GM23248 (cell line): ENCODE measurements at regions not wholly inside any gene's neighbourhood (a gene's known extent, or its start where the extent isn't known, plus 50 kb on each side); places are given as distances from the start of the nearest gene placed in this dataset.
A peak's percentile ranks its signal among the peaks of the same experiment; 100 is the strongest.

ENCODE experiments used
- DNase-seq: peaks from one replicate; pipeline ENCODE4 v3.0.0-alpha.2; 2015
- H2AFZ ChIP-seq: fragments of 200-600 bp; sonication (generic); 2 replicates; pipeline ENCODE4 v1.6.1; 2016; ENCODE audit warnings: antibody characterized with exemption
- H3F3A ChIP-seq: fragments of 200-600 bp; sonication (generic); 2 replicates; pipeline ENCODE4 v1.6.1; 2016; ENCODE audit warnings: mild to moderate bottlenecking, antibody characterized with exemption, mixed run types; ENCODE audit not compliant: insufficient read depth
- H3K27ac ChIP-seq: fragments of 200-600 bp; sonication (generic); 2 replicates; pipeline ENCODE4 v1.5.1; 2016; ENCODE audit warnings: mild to moderate bottlenecking
- H3K27me3 ChIP-seq: fragments of 200-600 bp; sonication (generic); replicated peaks from 2 replicates; pipeline ENCODE4 v1.6.1; 2016; ENCODE audit warnings: mild to moderate bottlenecking; ENCODE audit not compliant: insufficient read depth
- H3K36me3 ChIP-seq: fragments of 200-600 bp; sonication (generic); 2 replicates; pipeline ENCODE4 v1.6.1; 2016; ENCODE audit warnings: low read depth, mild to moderate bottlenecking
- H3K4me1 ChIP-seq: fragments of 200-600 bp; sonication (generic); 2 replicates; pipeline ENCODE4 v1.6.1; 2016; ENCODE audit warnings: mild to moderate bottlenecking; ENCODE audit not compliant: insufficient read depth
- H3K4me2 ChIP-seq: fragments of 200-600 bp; sonication (generic); one replicate; pipeline ENCODE4 v1.6.1; 2016; ENCODE audit warnings: mild to moderate bottlenecking; ENCODE audit not compliant: unreplicated experiment
- H3K4me3 ChIP-seq: fragments of 200-600 bp; sonication (generic); 2 replicates; pipeline ENCODE4 v1.5.1; 2016; ENCODE audit warnings: mild to moderate bottlenecking
- H3K79me2 ChIP-seq: fragments of 200-600 bp; sonication (generic); 2 replicates; pipeline ENCODE4 v1.6.1; 2016; ENCODE audit warnings: mild to moderate bottlenecking; ENCODE audit not compliant: insufficient read depth
- H3K9ac ChIP-seq: fragments of 200-600 bp; sonication (generic); 2 replicates; pipeline ENCODE4 v1.6.1; 2016; ENCODE audit warnings: mild to moderate bottlenecking
- H3K9me2 ChIP-seq: fragments of 200-600 bp; sonication (generic); 2 replicates; pipeline ENCODE4 v1.6.1; 2016; ENCODE audit warnings: mixed run types, mild to moderate bottlenecking, moderate library complexity; ENCODE audit not compliant: insufficient read depth
- H3K9me3 ChIP-seq: fragments of 200-600 bp; sonication (generic); one replicate; pipeline ENCODE4 v1.6.1; 2017; ENCODE audit warnings: low read depth
- H4K20me1 ChIP-seq: fragments of 200-600 bp; sonication (generic); 2 replicates; pipeline ENCODE4 v1.6.0; 2016; ENCODE audit not compliant: insufficient read depth
- EZH2 ChIP-seq: fragments of 200-600 bp; sonication (generic); IDR thresholded peaks from 2 replicates; pipeline ENCODE4 v1.6.1; 2018; ENCODE audit warnings: antibody characterized with exemption, mild to moderate bottlenecking; ENCODE audit not compliant: insufficient read depth, poor library complexity, severe bottlenecking
- EZH2phosphoT487 ChIP-seq: fragments of 200-600 bp; sonication (generic); IDR thresholded peaks from 2 replicates; pipeline ENCODE4 v1.6.1; 2018; ENCODE audit warnings: antibody characterized with exemption, moderate library complexity, mild to moderate bottlenecking, low read depth; ENCODE audit not compliant: insufficient read depth
- WGBS, 2 experiments: methylation state at CpG; one replicate each; pipeline ENCODE4 v1.1.6; 2015 to 2017; ENCODE audit warnings: low lambda C conversion rate in 2 of 2, low coverage in 1 of 2; ENCODE audit errors: missing lambda C conversion rate in 2 of 2; 5-methylcytosine and 5-hydroxymethylcytosine counted together
- in situ Hi-C: fragments of 300-500 bp; cut with MboI; formaldehyde crosslinking; loops from 2 replicates; pipeline ENCODE4 v1.15.0; 2020

- Histone ChIP-seq H3K27ac (no peak overlapping the region), H3K9ac (no peak overlapping the region), H3K4me1 (peaks cover 38% of the 10 kb centered on the region), H3K9me3 (peaks cover 3% of the 10 kb centered on the region), H3K9me2 (no peaks in the 10 kb centered on the region), H3K36me3 (no peaks in the 10 kb centered on the region), H3K79me2 (no peaks in the 10 kb centered on the region), H4K20me1 (no peaks in the 10 kb centered on the region), H2AFZ (no peak overlapping the region), H3F3A (peaks cover 32% of the 10 kb centered on the region), H3K4me2 (no peak overlapping the region), H3K4me3 (no peak overlapping the region), H3K27me3 (no peaks in the 10 kb centered on the region)
- DNase-seq = no peak
- in situ Hi-C loops = no loop called here
- WGBS, 2 experiments = 75 to 85% methylated on average over 1 of the region's 1 CpG
- no peak for TF ChIP-seq EZH2phosphoT487
- TF ChIP-seq EZH2 = no peak
Observed at GRCh38 chr1:70768216-70768615, 279.4 kb downstream of the PTGER3 start.

- no peak for TF ChIP-seq EZH2phosphoT487
- Histone ChIP-seq H3K9me3 (no peaks in the 10 kb centered on the region), H3K79me2 (no peaks in the 10 kb centered on the region), H3K4me2 (peak overlapping the region; percentile 6), H3K27ac (peak overlapping the region; percentile 80), H3K4me3 (no peak overlapping the region), H3K9me2 (no peaks in the 10 kb centered on the region), H3K27me3 (no peaks in the 10 kb centered on the region), H3K9ac (no peak overlapping the region), H2AFZ (peak overlapping the region; percentile 37; the same call in 1 of the 2 replicates), H4K20me1 (no peaks in the 10 kb centered on the region), H3K4me1 (peaks cover 32% of the 10 kb centered on the region), H3K36me3 (no peaks in the 10 kb centered on the region), H3F3A (peaks cover 26% of the 10 kb centered on the region)
- in situ Hi-C loops = no loop called here
- 56 to 58% methylated on average over 2 of the region's 2 CpGs for WGBS, 2 experiments
- peak; percentile 46 for DNase-seq
Observed at GRCh38 chr1:70778056-70778762, 269.4 kb downstream of the PTGER3 start.

GRCh38 chr1:70778934-70779333 is 268.7 kb downstream of the PTGER3 start:
- Histone ChIP-seq H3K36me3 (no peaks in the 10 kb centered on the region), H4K20me1 (no peaks in the 10 kb centered on the region), H3K27me3 (no peaks in the 10 kb centered on the region), H3K79me2 (no peaks in the 10 kb centered on the region), H3K9me2 (no peaks in the 10 kb centered on the region), H3K27ac (peak overlapping the region; percentile 80), H3K4me3 (peak overlapping the region; percentile 11; the same call in 1 of the 2 replicates), H3K4me1 (peaks cover 32% of the 10 kb centered on the region), H3K9ac (peak overlapping the region; percentile 19), H3K9me3 (no peaks in the 10 kb centered on the region), H3K4me2 (peak overlapping the region; percentile 66), H2AFZ (no peak overlapping the region), H3F3A (peaks cover 26% of the 10 kb centered on the region)
- in situ Hi-C loops = no loop called here
- TF ChIP-seq EZH2phosphoT487 = no peak
- TF ChIP-seq EZH2 = no peak
- DNase-seq = peak; percentile 44
- 43 to 57% methylated on average over 1 of the region's 1 CpG for WGBS, 2 experiments

GRCh38 chr1:70779571-70779970 is 268.0 kb downstream of the PTGER3 start:
- Histone ChIP-seq H2AFZ (no peak overlapping the region), H4K20me1 (no peaks in the 10 kb centered on the region), H3F3A (peaks cover 26% of the 10 kb centered on the region), H3K4me2 (peak overlapping the region; percentile 66), H3K4me3 (0 out of 2 replicates have a peak overlapping the region, but pooled peaks have one; percentile 11), H3K27ac (peak overlapping the region; percentile 80), H3K9ac (peak overlapping the region; percentile 19), H3K79me2 (no peaks in the 10 kb centered on the region), H3K9me3 (no peaks in the 10 kb centered on the region), H3K27me3 (no peaks in the 10 kb centered on the region), H3K36me3 (no peaks in the 10 kb centered on the region), H3K9me2 (no peaks in the 10 kb centered on the region), H3K4me1 (peaks cover 32% of the 10 kb centered on the region)
- in situ Hi-C loops = no loop called here
- peak; percentile 96 for DNase-seq
- 2 to 3% methylated on average over 3 of the region's 3 CpGs for WGBS, 2 experiments
- TF ChIP-seq EZH2 (no peak), EZH2phosphoT487 (peak; percentile 89)

GRCh38 chr1:70785287-70785686 is 262.3 kb downstream of the PTGER3 start:
- H3K36me3 ChIP-seq = no peaks in the 10 kb centered on the region
- H3K9ac ChIP-seq = no peak overlapping the region
- H3K4me3 ChIP-seq = no peak overlapping the region
- H3K79me2 ChIP-seq = no peaks in the 10 kb centered on the region
- no peaks in the 10 kb centered on the region for H4K20me1 ChIP-seq
- H3K9me2 ChIP-seq = no peaks in the 10 kb centered on the region
- DNase-seq = no peak
- no peak overlapping the region for H3K27ac ChIP-seq
- peaks cover 3% of the 10 kb centered on the region; the same call in 1 of the 2 replicates for H3K4me1 ChIP-seq
- peaks cover 3% of the 10 kb centered on the region for H3F3A ChIP-seq
- no peaks in the 10 kb centered on the region for H3K9me3 ChIP-seq
- H3K27me3 ChIP-seq = no peaks in the 10 kb centered on the region
- in situ Hi-C loops = no loop called here
- no peak for TF ChIP-seq EZH2
- TF ChIP-seq EZH2phosphoT487 = no peak
- H3K4me2 ChIP-seq = no peak overlapping the region
- WGBS, 2 experiments = 89 to 93% methylated on average over 1 of the region's 1 CpG
- no peak overlapping the region for H2AFZ ChIP-seq
